ENCODE measurements at regions not wholly inside any gene's neighbourhood (a gene's known extent, or its start where the extent isn't known, plus 50 kb on each side); places are given as distances from the start of the nearest gene placed in this dataset.

DNA sequence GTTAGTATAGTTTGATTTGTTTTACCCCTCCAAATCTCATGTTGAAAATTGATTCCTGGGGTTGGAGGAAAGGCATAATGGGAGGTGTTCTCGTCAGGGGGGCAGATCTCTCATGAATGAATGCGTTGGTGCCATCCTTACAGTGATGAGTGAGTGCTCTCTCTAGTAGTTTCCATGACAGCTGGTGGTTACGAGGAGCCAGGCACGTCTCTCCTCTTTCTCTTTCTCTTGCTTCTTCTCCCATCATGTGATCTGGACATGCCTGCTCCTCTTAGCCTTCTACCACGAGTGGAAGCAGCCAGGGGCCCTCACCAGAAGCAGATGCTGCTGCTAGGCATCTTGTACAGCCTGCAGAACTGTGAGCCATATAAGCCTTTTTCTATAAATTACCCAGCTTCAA lies 454.1 kb downstream of the EFNA5 start:
- DNase-seq (ENCODE audit: low spot score): no peak

- DNase-seq (ENCODE audit: low spot score): no peak
Observed at GRCh38 chr5:107215611-107216010, 455.1 kb downstream of the EFNA5 start.

DNA sequence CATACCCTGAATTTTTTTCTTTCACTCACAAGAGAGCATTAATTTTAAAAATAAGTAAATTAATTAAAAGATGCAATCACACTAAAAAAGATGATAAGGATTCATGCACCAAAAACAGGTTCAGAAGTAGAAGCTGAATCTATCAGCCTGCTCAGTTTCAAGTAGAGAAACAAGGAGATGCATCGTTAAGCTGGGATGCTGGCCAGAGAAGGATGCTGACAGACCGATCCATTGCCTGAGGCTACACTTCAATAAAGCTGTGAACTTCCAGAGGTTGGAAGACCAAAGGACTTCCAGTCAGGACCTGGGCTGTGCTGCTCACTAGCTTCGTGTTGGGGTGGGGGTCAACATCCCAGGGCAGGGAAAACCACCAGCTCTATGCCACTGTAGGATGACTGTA lies 457.7 kb downstream of the EFNA5 start:
- DNase-seq (ENCODE audit: low spot score): no peak

DNA sequence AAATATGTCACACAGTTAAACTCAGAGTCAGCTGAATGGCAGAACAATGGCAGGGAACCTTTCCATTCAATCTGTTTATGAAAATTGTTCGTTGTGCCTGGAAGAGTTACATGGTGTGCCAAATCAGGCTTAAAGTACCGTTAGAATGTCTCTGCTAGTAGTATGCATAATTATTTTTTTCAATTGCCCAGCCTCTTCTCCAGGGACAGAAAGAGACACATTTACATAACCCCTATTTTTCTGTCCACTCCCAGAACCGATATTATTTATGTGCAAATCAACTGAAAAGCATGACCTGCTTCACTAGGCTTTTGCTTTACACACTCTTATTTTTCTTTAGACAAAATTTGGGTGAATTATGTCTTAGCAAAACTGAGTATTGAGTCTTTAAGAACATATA lies 459.1 kb downstream of the EFNA5 start:
- DNase-seq (ENCODE audit: low spot score): no peak

DNA sequence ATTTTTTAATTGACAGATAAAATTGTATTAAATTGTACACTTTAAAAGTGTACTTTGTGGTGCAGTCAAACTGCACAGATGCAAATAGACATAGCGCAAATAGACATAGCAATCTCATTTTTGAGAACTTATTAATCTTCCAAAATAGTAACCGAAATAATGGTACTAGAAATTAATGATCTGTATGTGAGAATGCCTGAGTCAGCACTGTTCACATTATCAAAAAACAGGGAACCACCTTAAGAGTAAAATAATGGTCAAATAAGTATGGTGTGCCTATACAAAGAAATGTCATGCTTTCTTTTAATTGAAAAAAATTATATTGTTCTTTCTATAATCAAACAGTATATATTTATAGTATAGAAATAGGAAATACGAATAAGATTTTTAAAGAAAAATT lies 461.9 kb downstream of the EFNA5 start:
- no peak for DNase-seq (ENCODE audit: low spot score)

GRCh38 chr5:107204413-107204812 lies 466.3 kb downstream of the EFNA5 start:
- DNase-seq (ENCODE audit: low spot score): no peak

DNA sequence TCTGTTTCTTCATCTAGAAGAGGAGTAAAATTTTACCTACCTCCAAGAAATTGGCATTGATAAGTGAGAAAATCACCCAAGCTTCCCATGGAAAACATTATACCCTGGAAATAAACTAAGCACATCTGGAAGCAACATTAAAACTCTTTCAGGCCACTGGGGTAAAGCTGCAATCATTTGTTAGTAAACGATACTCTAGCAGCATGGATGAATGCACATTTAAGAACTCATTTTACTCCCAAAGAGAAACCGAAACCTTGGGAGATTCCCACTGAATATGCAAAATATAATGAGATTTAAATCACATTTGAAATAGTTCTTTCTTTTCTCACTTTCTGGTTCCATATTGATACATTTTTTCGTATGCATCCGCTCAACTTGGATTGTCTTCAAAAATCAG lies 467.5 kb downstream of the EFNA5 start:
- no peak for DNase-seq (ENCODE audit: low spot score)

DNA sequence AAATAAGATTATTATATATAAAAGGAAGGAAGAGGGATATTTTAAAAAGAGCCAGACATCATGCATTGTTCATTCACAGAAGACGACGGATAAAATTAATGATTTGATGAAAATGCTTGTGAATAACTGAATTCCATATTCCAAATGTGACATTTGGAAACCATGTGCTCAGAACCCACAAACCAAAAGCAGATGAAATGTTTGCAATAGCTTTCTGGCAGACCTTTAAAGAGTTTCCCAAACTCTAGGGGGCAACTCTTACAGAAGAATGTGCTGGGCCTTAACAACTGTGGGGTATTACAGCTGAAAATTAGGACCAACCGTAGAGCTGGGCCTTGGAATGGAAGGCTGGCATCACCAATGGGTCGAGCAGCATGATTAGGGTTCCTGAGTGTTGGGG lies 471.0 kb downstream of the EFNA5 start:
- no peak for DNase-seq (ENCODE audit: low spot score)

GRCh38 chr5:107196500-107197059 lies 474.2 kb downstream of the EFNA5 start:
- no peak for DNase-seq (ENCODE audit: low spot score)

DNA sequence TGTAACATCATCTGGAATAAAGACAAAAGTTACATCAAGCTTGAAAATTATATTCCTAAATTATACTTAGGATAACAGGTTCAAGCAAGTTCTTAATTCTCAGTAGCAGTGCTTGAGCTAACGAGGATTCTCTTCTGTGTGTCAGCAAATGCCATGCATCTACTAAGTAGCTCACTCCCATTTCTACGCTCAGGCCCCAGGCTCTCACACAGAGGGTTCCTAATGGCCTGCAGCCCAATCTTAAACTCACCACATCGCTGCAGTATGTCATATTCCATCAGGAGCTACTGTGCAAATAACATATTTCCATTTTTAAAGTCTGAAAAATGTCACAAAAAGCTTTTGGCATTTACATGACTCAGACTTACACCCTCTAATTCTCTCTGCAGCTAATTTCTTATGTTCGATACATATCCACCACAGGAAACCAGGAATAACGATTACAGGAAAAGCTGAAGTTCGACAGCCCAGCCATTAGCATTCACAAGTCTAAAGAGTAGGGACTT lies 474.8 kb downstream of the EFNA5 start:
- no peak for DNase-seq (ENCODE audit: low spot score)

DNA sequence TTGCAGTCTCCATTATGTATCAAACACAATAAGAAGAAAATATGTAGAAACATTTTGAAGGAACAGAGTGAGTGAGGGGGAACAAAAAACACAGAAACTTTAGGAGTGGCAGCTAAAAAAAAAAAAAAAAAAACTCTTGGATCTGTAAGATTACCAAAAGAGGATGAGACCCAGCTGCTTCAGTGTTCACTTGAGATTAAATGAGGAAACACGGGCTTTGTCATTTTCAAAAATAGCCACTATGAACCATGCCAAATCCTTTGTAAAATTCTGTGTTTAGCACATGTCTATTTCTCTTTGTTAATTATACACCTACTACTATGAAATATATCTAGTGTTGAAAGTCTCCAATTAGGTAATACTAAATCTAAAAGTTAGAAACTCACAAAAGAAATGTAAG lies 485.9 kb downstream of the EFNA5 start:
- DNase-seq (ENCODE audit: low spot score): no peak

GRCh38 chr5:107184066-107184465 lies 486.7 kb downstream of the EFNA5 start:
- DNase-seq (ENCODE audit: low spot score): no peak

GRCh38 chr5:107170620-107171019 lies 500.1 kb downstream of the EFNA5 start:
- no peak for DNase-seq (ENCODE audit: low spot score)

DNA sequence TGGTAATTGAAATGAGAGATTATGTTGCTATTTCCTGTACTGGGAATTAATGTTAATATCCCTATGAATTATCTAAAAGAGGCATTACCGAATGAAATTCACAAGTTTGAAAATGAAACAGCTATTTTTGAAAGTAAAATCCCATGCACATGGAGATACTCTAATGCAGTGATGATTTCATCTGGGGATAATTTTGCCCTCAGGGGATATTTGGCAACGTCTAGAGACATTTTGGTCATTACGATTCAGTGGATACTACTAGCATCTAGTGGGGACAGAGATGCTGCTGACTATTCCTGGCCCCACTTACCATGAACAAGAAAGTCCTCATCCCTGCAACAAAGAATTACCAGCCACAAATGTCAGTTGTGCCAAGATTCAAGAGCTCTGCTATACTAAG lies 500.9 kb downstream of the EFNA5 start:
- DNase-seq (ENCODE audit: low spot score): no peak

GRCh38 chr5:107168848-107169752 lies 501.6 kb downstream of the EFNA5 start:
- no peak for DNase-seq (ENCODE audit: low spot score)

GRCh38 chr5:107168086-107168485 lies 502.7 kb downstream of the EFNA5 start:
- DNase-seq (ENCODE audit: low spot score): no peak

GRCh38 chr5:107165296-107165695 lies 505.4 kb downstream of the EFNA5 start:
- DNase-seq (ENCODE audit: low spot score): no peak

- no peak for DNase-seq (ENCODE audit: low spot score)
Observed at GRCh38 chr5:107157809-107158208, 512.9 kb downstream of the EFNA5 start.

DNA sequence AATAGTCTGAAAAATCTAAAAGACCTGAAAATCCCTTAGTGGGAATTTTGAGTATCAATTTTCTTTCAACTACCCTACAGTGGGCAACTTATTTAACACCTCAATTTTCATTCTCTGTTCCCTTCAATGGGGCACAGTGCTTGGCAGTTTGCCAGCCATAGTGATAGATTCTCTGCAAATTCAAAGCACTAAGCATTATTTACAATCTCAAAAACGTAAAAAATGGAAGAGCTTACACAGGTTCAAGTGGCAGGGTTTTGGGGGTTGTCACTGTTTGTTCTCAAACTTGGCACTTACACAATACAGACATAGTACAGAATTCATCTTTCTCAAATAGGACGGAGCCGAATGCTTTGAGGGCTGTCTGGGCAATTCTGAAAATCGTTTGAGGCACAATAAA lies 515.0 kb downstream of the EFNA5 start:
- no peak for DNase-seq (ENCODE audit: low spot score)

DNA sequence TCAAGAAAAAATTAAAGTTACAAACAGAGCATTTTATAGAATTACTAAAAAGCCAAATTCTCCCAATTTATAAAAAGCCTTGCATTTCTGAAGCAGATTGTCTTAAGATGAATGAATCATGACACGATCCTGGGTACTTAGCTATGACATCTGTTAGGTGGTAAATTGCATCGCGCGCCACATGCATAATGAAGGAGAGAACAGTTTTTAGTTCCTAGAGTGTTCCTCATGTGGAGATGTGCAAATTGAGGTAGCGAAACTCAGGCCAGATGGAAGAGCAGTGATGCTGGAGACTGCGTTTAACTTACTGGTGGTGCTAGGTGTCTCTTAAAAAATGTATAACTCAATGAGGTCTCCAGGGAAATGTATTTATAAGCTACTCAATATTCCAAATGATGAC lies 516.1 kb downstream of the EFNA5 start:
- no peak for DNase-seq (ENCODE audit: low spot score)

GRCh38 chr5:107153283-107153682 lies 517.5 kb downstream of the EFNA5 start:
- DNase-seq (ENCODE audit: low spot score): no peak

- no peak for DNase-seq (ENCODE audit: low spot score)
Observed at GRCh38 chr5:107149243-107150005, 521.3 kb downstream of the EFNA5 start.

GRCh38 chr5:107147589-107147988 lies 523.1 kb downstream of the EFNA5 start:
- DNase-seq (ENCODE audit: low spot score): no peak

Measured in CD4-positive, alpha-beta T cell treated with Interleukin-6 at 100 ng/mL for 8 hours (primary cell).